ENCODE measurements at regions not wholly inside any gene's neighbourhood (a gene's known extent, or its start where the extent isn't known, plus 50 kb on each side); places are given as distances from the start of the nearest gene placed in this dataset.

- TF ChIP-seq CTCF (IDR thresholded peaks at IDR 0.05), result no peak
- TF ChIP-seq POLR2AphosphoS5 (IDR thresholded peaks at IDR 0.05; ENCODE audit: insufficient read depth in 1 of 2, low read depth in 1 of 2), result no peak
Measured at GRCh38 chr13:60700994-60701393, 304.0 kb downstream of the TDRD3 start.

All from vagina (tissue), 2 donors.